HG03565 (cell line): ENCODE measurements at regions not wholly inside any gene's neighbourhood (a gene's known extent, or its start where the extent isn't known, plus 50 kb on each side); places are given as distances from the start of the nearest gene placed in this dataset.

Experiments
- ATAC-seq: cut with Tn5 transposase; IDR thresholded peaks from one replicate; pipeline ENCODE4 v1.9.1; 2021; ENCODE audit warnings: mild to moderate bottlenecking, moderate library complexity; ENCODE audit not compliant: unreplicated experiment

DNA sequence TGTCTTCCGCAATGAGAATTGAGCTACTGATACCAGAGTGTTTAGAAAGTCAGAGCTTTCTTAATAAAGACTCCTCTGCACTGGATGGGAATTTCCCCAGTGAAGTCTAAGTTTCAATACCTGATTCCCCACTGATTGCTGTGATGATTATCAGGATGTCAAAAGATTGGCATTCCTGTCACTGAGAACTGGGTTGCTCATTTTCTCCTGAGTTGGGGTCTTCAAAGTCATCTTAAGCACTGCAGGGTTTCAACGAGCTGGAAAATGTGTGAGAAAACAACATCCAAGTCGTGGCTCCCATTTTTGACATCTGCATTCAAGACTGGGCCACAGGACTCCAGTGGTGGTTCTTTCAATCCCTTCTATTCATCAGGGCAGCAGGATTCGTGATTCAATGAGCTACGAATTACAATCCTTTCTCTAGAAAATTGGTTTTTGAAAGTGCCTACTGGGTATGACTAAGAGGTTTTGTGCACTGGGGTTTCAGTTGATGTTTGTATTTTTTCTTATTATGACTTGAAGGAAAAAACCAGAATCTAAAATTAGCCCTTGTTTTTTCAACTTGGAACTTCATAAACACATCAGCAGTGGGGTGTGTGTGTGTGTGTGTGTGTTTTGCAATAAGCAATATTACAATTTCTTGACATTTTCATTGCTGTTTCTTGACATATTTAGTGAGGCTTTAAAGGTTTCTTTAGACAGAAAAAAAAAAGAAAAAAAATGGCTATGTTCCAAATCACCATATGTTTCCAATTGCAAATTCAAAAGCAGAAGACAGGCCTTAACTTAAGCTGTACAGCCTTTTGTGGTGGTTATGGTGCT, 233.0 kb downstream of the FAM76B start:
- ATAC-seq = peak; percentile 84

DNA sequence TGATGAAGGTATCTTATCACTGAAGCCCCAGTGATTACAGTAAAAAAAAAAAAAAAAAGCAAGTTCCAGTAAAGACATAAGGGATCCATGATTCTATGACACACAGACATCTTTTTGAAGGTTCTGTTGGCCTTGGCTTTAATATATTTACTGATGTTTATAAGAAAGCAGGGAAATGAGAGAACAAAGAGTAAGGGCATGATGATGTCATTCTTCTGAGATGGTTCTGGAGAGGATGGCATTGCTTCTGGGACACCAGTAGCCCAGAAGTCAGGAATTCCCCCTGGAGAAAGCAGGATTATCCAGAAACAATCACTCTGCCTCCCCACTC, 233.6 kb downstream of the FAM76B start:
- ATAC-seq = no peak

DNA sequence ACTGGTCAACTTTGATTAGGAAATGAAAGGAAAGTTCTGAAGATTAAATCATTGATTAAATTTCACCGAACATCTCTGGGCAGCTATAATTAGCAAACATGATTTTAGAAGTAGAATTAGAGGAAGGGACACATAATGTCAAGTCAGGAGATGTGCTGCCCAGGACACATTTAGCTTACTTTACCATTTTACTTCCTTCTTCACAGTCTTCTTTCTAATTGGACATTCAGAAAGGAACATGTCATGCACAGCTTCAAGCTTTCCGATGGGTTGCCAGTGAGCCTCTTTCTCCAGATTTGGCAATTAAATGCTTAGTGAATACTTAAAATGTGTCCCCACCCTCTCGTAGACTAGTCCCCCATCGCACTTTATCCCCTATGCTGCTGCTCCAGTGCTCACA, 234.7 kb downstream of the FAM76B start:
- no peak for ATAC-seq

DNA sequence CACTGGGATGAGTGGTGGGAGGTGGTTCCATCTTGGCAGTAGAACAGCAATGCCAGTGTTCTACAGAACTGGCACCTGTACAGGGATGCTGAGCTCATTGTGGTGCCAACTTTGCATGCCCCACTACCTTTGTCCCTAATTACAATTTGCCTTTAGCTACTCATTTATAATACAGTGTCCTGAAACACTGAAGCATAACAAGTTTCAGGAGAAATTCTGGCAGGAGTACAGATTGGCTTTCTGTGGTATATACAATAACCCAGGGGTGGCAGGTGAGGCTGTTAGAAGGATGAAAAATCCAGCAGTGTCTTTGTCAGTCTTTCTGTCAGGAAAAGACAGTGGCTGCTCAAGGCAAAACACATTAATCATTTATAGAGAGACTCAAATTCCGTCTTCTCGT, 240.3 kb downstream of the FAM76B start:
- no peak for ATAC-seq

DNA sequence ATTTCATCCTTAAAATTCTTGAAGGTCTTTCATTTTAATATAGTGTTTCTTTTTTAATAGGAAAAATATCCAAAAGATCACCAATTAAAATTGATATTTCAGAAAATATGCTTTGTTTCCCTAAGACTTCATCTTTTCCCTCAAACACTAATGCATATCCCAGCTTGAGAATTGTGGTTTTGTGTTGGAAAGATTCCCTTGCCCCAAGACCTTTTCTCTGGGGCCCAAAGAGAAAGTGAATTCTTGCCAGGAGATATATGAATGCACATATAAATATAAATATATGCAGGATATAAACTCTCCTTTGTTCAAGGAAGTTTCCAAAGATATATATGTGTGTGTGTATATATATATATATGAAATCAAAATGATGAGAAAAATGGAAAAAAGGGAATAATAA, 241.2 kb downstream of the FAM76B start:
- no peak for ATAC-seq

DNA sequence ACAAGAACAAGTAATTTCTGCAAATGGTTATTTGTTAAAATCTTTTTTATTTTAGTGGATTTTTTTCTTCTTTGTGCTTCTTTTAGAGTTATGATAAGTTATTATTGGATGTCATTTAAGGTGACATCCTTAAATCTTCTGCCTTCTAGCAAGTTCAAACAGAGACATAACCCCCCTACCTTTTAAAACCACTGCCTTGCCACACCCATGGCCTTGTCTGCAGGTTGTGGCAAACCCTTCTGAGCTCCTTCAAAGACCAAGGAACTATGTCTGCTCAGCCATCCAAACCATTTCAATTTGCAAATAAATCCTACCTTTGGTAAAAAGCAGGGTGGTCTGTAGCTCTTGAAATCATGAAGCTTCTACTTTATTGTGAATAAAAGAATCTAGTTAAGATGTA, 241.6 kb downstream of the FAM76B start:
- ATAC-seq = no peak

DNA sequence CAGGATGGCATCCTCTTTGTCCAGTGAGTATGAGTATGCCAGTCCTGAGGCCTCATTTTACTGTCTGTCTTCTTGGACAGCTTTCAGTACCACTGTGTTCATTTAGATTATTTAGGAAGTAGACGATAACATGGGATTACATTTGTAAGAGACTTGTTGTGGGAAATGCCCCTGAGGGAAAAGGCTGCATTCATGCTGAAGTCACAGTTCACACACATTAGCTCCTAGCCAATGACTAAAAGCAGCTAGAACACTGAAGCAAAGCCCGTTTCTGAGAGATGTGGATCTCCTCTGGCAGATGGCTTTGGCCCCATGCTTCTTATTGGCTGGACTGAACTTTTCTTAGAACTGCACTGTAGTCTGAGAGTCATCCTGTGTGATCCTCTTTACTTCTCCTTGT, 242.4 kb downstream of the FAM76B start:
- ATAC-seq = no peak

DNA sequence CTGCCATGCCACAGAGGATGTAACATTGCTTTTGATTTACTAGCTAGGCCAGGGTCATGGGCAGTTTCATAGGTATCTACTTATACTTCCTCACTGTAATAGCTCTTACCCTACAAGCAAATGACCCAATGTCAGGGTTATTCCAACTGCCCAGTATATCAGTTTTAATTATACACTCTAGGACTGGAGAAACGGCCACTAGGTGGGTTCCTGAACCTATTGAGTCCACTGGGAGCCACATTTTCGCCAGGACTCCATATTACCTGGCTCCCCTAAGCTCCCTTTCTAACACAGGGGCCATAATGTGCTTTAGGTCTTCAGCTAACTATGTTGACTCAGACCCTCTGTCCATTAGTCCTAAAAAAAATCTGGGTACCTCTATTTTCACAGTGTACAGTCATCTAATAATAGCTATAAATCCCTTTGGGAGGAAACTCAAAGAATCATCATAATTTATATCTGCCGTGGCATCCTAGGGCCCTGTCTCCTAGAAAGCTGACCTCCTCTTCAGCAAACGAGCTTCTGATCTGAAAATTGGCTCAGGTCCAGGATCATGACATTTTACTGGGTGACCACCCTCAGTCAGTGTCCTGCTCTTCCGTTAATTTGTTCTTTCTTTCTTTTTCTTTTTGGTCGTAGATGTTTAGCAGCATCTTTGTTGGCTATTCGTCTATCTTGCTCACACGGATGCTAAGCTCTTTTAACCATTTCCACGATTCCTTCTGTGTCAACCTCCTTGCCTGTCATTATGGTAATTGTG, 244.3 kb downstream of the FAM76B start:
- no peak for ATAC-seq

DNA sequence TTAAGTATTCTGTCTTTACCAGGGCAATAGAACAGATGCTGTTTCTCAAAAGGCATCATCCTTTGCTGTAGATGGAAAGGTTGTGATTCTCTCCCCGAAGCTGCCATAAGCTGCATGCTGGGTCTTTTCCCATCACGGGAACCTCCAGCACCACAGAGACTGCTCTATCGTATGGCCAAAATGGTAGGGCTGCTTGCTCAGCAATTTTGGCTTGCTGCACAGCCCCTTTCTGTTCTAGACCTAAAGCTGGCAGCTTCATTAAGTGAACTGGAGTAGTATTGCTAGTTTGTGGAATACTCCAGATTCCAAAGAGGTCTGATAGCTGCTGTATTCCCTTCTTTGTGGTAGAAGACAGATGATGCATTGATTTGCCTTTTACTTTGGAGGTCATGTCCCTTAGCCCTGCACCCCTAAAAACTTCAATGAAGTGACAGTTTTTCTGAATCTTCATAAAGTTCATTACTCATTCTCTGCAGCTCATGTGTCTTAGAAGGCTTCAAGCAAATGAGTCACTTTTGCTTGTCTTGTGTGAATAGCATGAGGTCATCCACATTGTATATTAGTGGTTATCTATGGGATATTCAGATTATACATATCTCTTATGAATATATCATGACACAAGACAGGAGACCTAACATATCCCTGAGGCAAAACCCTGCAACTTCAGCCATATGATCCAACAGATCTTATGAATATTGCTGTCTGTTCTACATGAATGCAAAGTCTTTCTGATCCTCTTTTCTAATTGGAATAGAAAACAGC, 245.3 kb downstream of the FAM76B start:
- no peak for ATAC-seq

DNA sequence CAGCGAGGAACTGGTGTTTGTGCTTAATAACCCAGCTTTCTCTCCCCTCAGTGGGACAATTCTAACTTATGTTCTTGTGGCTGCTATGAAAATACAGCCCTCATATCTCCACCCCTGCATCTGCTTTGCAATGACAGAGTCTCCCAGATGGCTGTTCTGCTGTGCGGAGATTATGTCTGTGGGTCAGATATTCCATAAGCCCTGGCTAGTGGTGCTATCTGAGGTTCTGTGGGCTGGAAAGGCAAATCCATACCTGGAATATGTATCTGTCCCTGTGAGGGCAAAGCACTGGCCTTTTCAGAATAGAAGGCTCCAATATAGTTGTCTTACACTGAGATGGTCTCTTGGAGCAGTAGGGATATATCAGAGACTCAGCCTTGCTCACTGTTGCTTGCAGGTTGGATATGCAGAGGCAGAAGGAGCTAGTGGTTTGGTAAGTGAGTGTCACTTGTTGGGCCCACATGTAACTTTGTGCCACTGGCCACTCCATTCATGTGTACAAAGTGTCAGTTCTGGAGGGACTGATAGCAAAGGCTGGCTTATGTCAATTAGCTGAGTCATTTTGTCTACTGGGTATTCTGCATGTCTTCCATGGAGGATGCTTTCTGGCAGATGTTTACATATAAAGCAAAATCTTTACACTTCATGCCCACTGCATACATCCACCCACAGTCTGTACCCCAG, 246.6 kb downstream of the FAM76B start:
- no peak for ATAC-seq

DNA sequence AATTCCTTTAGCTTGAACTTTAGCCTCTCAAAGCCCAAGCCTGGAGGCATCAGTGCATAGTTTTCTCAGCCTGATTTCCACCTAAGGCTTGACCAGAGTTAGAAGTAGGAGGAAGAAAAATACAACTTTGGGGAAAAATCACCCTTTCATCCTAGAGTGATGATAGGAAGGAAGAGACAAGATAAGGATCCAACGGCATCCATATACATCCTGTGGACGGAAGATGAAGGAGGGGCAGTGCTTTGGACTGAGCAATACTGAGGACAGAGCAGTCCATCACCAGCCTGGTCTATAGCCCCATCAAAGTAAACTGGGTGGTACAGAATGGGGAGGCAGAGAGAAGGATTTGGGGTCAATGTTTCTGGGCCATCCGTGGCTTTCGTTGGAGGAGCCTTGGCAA, 247.9 kb downstream of the FAM76B start:
- ATAC-seq = no peak

DNA sequence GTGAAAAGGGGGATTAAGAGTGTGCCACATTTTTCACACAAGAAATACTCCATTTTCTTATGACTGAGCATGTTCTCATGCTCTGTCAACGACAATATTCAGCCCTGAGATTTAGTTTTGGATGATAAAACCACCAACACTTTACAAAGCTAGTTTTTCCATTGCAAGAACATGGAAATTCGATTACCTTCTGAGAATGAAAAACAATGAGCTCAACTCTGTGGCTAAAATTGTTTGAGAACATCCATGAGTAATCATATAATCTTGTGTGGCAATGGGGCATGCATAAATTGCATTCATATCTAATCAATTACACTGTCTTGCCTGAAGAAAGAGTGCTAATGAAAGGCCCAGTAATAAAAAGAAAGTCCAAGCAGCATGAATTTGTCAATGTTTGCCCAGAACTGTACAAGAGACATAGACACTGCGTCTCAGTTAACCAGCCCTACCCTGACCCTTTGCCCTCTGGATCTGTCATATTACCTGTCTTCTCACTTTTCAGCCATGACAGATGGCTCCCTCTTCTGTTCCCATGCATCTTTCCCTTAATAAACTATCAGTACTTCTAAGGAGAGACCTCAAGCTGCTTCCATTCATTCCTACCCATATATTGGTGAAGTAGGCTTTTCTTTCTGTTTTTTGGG, 253.4 kb downstream of the FAM76B start:
- no peak for ATAC-seq

DNA sequence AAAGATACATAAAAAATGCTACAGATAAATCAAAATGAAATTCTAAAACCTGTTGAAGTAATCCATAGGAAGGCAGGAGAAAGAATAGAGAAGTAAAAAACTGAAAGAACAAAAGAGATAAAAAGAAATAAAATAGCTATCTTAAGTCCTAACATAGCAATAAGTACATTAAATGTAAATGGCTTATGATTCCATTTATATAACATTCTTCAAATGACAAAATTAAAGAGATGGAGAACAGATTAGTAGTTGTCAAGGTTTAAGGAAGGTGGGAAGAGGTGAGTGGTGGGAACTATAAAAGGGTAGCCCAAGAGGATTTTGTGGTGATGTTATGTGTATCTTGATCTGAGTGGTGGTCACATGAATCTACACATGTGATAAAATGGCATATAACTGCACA, 254.8 kb downstream of the FAM76B start:
- ATAC-seq = no peak

DNA sequence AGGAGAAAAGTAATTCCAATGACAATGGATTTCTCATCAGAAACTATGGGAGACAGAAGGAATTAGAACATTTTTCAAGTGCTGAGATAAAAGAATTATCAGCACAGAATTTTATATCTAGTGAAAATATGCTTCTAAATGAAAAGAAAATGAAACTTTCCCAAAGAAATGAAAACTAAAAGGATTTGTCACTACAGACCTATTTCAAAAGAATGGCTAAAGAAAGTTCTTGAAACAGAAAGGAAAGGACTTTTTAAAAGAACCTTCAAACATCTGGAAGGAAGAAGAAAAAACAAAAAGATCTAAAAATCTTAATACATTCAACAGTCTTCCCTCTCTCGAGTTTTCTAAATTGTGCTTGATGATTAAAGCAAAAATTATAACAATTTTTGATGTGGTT, 255.4 kb downstream of the FAM76B start:
- no peak for ATAC-seq

DNA sequence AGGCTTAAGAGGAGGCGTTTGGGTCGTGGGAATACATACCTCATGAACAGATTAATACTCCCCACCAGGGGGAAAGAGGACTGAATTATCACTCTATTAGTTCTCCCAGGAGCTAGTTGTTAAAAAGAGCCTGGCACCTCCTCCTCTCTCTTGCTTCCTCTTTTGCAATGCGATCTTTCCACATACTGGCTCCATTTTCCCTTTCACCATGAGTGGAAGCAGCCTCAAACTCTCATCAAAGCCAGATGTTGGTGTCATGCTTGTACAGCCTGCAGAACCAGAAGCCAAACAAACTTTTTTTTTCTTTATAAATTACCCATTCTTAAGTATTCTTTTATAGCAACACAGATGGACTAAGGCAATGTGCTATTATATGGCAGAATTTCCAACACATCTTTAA, 258.5 kb downstream of the FAM76B start:
- ATAC-seq = no peak

DNA sequence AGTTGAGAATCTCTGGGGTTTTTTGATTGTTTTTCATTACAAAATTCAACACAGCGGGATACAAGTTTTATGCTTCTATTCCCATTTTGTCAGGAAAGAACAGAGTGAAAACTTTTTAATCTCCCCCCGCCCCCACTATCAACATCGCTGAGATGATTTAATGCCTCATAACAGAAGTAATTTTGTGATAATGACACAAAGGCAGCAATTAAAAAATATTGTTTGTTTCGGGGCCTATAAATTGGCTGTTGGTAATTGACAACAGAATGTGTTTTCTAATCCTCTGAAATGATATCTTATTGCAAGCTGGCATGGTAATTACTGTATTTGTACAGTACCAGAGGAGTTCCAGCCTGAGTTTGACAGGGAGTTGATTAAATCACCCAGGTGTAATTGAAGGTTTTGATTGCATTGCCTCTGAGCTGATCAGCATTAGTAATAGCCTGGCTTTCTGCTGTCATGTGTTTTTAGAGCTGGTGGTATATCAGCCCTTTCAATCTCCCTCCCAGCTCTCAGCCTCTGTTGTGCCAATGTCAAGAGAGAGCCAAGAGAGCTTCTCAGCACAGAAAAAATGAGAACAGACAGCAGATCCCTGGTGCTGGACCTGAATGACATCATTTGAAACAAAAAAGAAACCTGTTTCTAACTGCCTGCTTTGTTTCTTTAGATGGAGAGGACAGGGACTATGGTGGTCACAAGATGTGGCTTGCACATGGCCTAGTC, 265.1 kb downstream of the FAM76B start:
- no peak for ATAC-seq

DNA sequence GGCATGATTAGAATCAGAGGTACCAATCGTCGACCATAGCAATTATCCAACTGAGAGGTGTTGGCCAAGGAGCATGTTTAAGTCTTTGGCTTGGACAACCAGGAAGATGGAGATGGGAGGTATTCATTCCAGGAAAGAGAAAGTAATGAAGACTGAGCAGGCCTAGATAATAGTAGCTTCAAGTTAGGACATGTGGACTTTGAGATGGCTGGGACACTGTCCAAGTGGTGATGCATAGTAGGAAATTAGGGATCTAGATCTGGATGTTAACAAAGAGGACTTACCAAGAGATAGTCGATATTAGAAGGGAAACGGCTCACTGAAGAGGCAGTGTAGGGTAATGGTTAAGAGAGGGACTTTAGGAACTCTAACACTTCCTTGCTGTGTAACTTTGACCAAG, 266.7 kb downstream of the FAM76B start:
- ATAC-seq = no peak

DNA sequence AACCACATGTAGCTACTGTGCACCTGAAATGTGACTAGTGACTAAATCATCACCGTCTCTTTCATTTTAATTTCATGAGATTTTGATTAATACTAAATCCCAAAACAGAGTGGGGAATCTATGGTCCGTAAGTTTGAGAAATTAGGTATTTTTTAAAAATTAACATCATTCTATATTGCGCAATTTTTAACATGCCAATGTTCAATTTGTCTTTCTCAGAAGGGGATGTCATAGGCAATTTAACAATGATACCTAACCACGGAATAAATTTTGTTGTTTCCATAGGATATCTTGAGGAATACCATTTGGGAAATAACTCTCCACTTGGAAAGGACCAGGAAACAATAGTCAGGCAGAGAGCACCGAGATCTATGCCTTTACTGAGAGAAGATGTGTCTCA, 267.7 kb downstream of the FAM76B start:
- no peak for ATAC-seq

DNA sequence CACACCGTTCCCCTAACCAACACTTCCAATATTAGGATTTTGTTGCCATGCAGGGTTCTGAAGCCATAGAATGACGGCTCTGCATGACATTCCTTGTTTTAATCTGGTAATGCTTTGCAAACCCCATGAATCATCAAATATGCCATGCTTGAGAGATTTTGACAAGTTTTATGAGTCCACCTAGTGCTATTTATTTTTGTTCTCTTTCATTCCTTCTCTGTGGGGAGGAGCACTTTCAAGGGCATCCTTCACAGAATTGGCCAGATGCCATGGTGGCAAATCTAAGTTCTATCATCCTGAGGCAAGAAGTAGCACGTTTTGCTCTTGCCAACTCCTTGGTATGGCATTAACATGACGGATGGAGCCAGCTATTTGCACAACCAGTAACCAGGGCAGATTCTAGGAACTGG, 268.4 kb downstream of the FAM76B start:
- ATAC-seq = no peak
